Stimulated activated CD8-positive, alpha-beta memory T cell treated with anti-CD3 and anti-CD28 coated beads, Interleukin-2, amount 100 ng/mL, for 1 hour (primary cell): ENCODE measurements at regions not wholly inside any gene's neighbourhood (a gene's known extent, or its start where the extent isn't known, plus 50 kb on each side); places are given as distances from the start of the nearest gene placed in this dataset.

Experiments used
- DNase-seq, 2 donors: peaks; one replicate each; pipeline ENCODE4 v3.0.0-alpha.2; 2020; ENCODE audit warnings: low read depth in 2 of 2

DNA sequence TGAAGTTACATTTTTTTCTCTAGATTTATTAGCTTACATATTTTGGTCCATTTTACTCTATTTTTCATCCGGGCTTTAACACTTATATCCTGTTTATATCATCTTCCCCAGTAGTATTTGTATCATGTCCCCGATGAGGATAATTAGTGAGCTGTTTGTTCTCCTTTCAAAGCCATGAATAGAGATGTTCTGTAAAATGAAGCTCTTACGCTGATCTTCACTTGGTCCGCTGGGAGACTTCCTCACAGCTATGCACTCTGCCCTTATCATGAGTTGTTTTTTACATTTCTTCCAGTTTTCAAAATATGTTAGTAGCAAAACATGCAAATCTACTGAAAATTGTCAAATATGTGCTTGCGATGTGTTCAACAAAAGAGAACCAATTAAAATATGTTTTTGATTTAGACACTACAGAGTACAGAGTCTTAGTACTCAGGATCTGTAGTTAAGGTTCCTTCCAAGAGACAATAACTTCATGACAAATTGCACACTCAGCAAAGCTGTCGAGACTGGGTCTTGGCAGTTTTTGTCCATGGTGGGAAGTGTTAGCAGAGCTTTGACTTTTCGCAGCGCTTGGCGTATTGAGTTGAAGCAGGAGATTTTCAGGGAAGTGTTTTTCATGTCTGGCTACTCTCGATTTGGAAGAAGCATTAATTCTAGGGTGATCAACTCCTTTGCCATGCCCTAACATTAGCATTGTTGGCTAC is 292.0 kb upstream of the ADAMTS5 start:
- no peak for DNase-seq

DNA sequence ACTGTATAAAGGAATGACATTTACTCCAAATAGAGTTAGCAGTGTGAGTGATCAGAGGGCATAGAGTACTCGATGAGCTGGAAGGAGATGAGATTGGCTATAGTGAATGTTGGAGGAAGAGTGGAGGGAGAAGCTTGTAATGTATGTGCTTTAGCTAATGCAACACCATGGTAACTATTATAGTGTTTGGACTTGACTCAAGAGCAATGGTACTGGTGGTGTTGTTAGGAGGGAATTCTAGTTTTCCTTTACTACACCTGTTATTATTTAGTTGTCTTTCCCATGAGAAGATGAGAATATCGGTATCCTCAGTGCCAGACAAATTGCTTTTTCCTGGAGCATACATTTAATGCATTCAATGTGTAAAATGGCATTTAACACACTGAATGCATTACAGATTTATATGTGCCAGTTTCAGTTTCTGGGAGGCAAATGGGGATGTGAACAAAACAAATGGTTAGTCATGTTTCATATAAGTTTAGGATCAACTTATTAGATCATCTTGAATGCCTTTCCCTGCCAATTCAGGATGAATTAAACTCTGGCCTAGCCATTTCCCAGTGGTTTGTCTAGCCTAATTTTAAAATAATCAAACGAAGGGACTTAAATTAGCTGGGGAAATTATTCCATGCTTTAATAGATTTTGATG is 291.1 kb upstream of the ADAMTS5 start:
- DNase-seq = no peak

DNA sequence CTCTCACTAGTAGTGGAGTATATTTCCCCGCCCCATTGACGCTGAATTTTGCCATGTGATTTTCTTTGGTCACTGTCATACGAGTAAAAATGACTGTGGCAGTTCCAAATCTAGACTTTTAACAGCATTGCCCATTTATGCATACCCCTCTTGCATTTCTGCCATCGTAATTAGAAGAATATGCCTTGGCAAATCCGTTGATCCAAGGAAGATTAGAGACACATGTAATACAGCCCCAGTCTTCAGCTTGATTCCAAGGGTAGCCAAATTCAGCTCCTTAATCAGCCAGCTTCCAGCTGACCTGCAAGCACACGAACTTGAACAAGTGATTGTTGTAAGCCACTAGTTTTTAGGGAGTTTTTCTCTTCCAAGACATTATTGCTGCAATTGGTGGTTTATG is 290.3 kb upstream of the ADAMTS5 start:
- no peak for DNase-seq

DNA sequence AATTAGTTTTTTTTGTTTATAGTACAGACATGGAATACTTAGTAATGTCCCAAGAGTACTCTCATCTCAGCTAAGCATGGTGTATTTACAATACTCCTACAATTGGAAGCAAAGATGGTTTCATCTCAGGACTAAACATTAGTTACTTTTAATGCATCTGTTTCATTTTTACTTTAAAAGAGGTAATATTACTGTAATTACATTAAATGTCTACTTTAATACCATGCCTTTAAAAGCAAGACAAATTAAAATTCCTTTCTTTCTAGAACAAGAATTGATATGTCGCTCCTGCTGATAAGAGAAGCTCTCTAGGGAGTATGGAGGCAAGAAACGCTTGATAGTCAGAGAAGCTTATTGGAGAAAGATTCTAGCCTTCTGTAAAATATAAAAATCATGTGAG is 284.9 kb upstream of the ADAMTS5 start:
- no peak for DNase-seq

DNA sequence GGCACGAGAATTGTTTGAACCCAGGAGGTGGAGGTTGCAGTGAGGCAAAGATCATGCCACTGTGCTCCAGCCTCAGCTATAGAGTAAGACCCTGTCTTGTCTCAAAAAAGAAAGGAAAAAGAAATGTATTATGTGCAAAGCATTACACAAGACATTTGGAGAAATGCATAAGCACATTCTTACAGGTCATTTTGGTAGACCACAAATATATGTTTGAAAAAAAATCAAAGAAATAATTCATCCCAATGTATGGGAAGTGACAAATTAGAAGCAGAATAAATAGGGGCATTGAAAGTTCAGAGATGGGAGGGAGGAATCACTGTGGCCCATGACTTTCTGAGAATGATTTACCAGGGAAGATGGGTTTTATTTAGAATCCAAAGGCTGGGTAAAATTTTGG is 283.5 kb upstream of the ADAMTS5 start:
- no peak for DNase-seq

DNA sequence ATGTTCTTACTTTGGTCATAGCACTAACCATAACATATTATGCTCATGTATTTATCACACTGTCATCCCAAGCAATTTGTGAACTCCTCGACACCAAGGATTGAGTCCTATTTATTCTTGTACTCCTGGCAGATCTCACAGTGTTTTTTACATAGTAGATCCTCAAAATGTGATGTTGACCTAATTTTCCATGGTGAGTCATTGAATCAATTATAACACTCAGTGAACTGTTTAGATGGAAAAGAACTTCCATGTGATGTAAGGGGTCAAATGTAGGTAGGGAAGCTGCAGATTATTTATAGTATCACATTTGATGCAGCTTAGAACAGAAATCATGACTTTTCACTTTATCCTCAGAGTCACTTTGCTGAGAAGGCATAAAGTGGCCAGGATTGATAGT is 281.9 kb upstream of the ADAMTS5 start:
- no peak for DNase-seq

DNA sequence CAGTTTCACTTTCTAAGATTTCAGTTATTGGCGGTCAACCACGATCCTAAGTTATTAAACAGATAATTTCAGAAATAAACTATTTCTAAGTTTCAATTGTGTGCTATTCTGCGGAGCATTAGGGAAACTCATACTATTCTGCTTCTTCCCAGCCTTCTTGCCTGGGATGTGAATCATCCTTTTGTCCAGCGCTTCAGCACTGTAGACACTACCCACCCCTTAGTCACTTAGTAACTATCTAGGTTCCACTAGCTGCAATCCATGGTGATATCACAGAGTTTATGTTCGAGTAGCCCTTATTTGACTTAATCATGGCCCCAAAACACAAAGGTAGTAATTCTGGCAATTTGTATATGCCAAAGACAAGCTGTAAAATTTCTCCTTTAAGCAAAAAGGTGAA is 279.9 kb upstream of the ADAMTS5 start:
- DNase-seq = no peak

DNA sequence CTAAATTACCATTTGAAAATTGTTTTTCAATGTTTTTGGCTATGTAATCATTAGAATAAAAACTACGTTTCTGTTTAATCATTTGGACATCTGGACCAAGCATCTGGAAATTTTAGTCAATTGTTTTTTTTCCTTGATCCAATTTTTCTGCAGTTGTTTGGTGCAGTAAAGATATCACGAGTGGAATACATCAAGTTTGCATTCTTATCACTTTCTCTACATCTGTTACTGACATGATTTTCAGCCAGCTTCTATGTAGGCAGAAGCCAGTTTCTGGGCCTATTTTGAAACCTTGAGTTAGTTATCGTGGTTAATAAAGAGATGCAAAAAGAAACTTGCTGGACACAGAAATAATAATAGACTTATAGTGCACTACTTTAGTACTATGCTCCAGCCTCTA is 277.9 kb upstream of the ADAMTS5 start:
- no peak for DNase-seq

DNA sequence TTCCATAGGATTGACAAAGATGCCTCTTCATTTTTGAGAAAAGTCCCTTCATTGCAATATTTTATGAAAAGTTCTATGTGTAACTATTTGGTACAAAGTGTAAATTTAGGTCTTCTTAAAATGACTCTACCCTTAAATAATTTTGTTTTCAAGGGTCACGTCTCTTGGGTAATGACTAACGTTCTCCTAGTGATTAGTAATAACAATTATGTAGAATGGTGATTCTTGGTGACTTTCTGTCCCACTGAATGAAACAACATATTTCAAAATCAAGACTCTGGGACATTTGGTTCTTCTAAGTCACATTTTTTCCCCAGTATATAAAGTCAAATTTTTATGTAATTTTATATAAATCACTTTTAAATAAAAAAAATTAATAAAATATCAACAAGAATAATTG is 277.5 kb upstream of the ADAMTS5 start:
- DNase-seq = no peak

DNA sequence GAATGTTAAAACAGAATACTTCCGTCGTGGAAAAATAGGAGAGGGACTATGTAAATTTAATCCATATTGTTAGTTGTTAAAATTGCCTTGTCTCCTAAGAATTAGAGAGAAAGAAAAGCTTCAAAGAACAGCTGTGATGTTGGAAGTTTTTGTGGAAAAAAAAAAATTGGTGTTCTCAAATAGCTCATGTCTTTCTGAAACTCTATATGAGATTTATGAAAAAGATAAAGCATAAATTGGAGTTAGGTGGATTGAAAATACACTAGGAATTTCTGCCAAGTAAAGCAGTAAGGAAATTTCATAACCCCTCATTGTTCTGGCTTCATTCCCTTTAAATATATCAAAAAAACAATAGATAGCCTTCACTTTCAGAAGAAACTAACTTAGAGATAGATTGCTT is 274.0 kb upstream of the ADAMTS5 start:
- no peak for DNase-seq

DNA sequence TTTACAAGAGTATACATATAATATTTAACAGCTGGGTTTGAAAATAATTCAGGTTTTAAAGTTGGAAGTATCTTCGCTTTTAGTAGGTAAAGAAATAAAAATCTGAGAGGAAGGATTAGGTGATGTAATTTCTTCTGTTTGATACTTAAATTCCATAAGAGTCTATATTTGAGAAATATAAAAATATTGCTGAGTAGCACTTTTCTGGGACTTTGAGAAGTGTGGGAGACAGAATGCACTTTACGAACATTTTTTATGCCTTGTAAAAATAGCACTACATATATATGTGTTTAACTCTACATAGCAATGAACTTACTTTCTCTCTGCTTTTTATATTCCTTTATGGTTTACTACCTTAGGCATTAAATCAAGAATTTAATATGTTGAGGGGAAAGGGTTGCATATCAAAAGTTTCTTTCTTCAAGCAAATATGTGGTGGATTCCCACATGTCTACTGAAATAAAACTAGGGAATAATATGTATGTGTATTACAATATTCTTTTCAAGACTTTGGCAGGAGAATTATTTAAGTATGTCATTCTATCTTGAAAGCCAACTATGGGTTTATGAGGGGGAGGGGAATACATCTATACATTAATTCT is 266.7 kb upstream of the ADAMTS5 start:
- no peak for DNase-seq

DNA sequence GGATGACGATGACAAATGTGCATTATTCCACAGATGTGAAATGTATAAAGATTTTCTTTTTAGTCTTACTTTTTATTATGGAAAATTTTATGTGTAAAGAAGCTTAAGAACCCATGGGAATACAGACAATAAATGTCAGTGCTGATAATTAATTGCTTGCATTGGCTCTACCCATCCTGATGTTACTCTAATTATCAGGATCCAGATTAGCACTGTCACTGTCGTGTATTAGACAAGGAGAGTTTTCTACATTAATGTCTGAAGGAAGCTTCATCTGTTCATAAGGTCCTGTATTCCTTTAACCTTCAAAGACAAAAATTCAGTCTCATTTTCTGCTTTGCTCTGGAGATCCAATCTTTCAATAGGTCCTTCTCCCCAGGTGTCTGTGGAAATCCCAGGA is 259.1 kb upstream of the ADAMTS5 start:
- no peak for DNase-seq

DNA sequence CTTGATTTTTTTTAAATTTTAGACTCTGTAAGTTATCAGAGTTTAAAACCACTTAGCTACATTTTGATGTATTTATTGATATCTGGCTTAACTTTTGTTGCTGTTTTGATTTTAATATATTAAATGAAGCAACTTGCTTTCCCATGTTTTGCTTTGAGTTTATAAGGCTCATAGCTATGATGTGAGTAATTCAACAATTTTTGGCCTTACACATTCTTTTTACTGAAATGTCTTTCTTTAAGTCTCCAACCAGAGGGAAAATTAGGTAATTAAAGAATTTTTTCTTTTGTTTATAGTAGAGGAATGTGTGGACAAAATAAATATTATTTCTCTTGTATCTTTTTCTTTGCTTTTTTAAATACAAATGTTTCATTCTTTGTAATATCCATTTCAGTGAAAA is 258.3 kb upstream of the ADAMTS5 start:
- DNase-seq = no peak

DNA sequence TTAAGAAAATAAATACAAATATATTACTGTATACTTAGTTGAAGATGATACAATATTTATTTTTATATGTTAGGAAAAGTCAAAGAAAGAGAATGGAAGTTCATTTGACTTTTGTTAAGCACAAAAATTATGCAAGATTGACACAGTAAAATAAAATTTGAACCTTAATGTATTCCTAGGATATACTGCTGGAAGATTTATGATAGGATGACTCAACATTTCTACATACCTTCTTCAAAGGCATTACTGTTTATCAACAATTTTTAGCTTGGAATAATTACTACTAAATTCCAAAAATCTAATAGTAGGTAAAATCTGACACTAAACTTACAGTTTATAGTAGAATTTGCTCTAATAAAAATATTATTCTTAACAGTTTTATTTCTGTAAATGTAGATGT is 257.3 kb upstream of the ADAMTS5 start:
- DNase-seq = no peak

DNA sequence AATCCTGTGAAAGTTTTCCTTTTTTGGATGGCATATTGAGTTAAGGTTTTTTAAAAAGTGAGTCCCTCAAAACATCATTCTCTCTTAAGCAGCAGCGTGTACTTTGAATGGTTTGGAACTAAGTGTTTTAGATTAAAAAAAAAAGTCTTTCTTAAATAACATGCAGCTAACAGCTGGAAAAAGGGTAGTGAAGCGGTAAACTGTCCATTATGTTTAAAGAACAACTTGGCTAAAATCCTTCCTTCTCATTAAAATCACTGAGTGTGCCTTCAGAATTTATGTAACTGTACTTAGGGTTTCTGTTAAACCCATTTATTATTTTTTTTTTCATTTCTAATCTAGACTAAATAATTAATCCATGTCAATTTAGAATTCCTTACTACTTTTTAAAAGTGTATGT is 254.2 kb upstream of the ADAMTS5 start:
- no peak for DNase-seq

DNA sequence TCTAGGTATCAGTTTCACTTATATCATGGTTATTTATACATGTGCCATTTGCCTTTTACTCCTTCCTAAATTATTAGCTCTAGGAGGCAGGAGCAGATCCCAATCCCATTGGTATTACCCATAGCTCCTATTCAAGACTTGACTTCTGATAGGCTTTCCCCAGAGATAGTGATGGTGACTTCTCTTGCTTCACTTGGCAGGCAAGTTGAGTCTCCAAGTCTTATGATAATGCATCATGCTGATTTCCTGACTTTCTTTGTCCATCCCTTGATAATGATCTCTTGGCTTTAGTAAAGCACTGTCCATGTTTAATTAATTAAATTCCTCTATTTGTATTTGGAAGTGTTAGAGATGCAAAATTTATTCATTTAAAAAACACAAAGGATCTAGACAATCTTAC is 253.5 kb upstream of the ADAMTS5 start:
- no peak for DNase-seq

DNA sequence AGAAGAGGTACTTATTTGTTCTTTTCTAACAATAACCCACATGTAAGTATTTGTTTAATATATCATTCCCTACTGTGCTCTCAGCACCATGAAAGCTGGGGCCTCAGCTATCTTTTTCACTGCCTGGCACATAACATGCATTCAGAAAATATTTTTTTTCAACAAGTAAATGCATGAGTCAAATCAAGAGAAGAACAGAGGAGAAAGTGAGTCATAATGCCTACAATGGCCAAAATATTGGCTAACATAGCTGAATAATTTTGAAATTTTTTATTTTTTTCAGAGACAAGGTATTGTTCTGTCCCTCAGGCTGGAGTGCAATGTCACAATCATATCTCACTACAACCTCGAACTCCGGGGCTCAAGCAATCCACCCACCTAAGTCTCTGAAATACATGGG is 252.2 kb upstream of the ADAMTS5 start:
- DNase-seq = no peak

DNA sequence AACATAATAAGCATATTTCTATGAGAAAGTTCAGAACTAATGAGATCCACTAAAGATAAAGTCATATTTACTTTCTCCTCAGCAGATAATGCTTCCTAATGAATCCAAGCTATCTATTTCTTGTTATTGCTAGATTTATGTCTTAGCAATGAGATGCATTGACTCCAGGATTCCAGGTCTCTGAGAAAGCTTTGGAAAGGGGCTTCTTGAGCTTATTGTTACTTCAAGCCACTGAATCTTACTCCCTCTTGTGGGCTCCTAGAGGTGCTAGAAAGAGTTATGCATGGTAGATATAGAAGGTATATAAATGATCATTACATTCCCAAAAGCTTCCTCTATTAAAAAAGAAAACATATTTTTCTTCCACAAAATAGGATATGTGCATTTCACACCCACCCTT is 246.4 kb upstream of the ADAMTS5 start:
- DNase-seq = no peak

DNA sequence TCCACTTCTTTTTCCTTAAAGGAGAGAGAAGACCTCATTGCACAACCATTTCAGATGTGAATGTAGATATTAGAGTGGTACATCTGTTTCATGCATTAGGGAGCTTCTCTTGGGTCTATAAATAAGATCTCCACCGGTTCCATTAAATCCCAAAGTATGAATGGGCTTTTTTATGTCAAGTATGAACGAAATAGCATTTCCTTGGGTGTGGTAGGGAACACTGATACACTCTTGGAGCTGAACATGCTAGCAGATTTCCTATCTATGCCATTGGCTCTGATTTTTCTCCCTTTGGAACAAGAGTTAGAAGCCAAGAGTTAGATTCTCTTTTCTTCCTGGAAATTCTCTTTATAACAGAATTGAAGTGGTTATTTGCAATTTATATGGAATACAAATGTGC is 245.6 kb upstream of the ADAMTS5 start:
- DNase-seq = no peak

DNA sequence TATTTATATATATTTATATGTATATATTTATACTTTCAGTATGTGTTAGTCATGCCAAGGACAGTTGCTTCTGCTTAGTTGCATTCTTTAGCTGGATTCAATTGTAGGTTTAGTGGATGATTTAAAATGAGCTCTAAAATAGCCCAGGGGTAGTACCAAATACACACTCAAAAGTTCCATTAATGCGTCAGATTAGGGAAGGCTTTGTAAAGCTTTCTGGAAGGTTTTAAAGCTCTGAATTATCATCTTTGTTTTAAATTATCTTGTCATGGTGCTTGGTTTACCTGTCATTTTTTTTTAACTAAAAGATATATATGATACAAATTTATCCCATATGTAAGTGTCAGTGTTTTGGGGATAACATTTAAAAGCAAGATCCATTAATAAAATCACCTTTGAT is 242.7 kb upstream of the ADAMTS5 start:
- DNase-seq = no peak

DNA sequence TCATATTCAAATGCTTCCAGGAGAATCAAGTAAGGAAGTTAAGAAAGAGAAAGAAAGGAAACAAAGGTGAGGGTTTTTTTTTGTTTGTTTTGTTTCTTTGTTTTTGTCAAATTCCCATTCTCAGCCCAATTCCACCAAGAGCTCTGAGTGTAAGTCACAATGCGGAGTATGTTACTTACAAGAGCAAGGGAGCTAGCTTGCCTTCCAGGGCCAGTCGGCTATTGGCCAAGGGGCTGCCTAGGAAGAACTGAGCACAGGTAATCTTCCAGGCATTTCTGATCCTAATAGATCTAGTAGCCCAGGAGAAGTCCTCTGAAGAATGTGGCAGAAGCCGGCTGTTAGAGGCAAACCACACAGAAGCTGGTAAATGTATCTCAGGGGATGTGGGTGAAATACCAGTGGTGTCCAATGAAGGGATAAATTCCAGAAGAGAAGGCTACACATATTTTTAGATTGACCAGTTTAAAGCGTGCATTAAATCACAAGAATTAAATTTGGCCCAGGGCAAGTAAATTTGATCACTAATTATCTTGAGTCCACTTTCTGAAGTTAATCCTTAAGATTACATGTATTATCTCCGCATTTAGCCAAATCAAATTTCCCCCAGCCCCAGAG is 239.6 kb upstream of the ADAMTS5 start:
- DNase-seq = no peak

DNA sequence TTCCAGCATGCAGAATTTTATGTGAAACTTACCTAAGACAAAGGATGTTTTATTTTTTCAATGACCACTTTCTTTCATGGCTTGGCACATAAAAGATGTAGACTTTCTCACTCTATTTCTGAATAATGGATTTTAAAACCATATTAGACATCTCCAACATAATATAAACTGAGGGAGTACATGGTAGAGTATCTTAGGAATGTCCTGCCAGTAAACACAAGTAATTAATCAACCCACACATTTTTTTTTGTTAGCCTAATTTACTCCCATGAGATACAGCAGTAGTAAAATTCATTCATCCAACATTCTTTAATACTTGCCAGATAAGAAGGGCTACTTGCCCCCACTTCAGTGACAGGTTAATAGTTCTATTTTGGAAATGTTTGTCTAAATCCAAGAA is 235.4 kb upstream of the ADAMTS5 start:
- no peak for DNase-seq

DNA sequence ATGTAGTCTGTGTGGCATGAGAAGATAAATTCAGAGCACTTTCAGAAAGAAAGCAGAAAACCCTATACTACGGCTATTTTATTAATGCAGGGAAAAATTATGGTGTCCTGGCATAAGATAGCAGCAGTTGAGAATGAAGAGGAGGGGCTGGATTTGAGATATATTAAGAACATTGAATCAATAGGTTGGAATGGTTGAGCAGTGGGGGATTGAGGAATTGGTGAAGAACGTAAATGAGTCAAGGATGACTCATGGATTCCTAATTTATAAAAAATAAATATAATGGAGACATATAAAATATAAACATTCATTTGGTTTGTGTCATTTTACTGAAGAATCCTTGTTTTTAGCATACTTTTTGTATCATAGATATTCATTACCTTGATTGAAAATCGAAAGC is 234.3 kb upstream of the ADAMTS5 start:
- no peak for DNase-seq
